Activated B cell treated with CpG ODN at 0.5 μM for 24 hours (primary cell): ENCODE measurements at regions not wholly inside any gene's neighbourhood (a gene's known extent, or its start where the extent isn't known, plus 50 kb on each side); places are given as distances from the start of the nearest gene placed in this dataset.

Experiments
- ATAC-seq: fragments of 200-7000 bp; cut with Tn5 transposase; one replicate; pipeline ENCODE4 v1.10.0; 2021; ENCODE audit warnings: low read depth, mild to moderate bottlenecking, moderate library complexity
- CTCF ChIA-PET: fragments of 350-600 bp; sonication (Branson Sonifier 250); formaldehyde crosslinking; loops from one replicate; lab custom pipeline; 2021; ENCODE audit warnings: antibody characterized with exemption; lab: Charles Lee
- POLR2A ChIA-PET: fragments of 350-600 bp; sonication (Branson Sonifier 250); formaldehyde crosslinking; loops from one replicate; lab custom pipeline; 2021; ENCODE audit warnings: antibody characterized with exemption; lab: Charles Lee
- DNase-seq: peaks from one replicate; pipeline ENCODE4 v3.0.0; 2022
- H3K27ac Mint-ChIP-seq: one replicate; pipeline ENCODE4 v1.8.0; 2020; ENCODE audit warnings: mixed read lengths
- H3K27me3 Mint-ChIP-seq: one replicate; pipeline ENCODE4 v1.8.0; 2021; ENCODE audit warnings: mixed read lengths
- H3K36me3 Mint-ChIP-seq: one replicate; pipeline ENCODE4 v1.8.0; 2021; ENCODE audit warnings: low read depth, mixed read lengths
- H3K4me1 Mint-ChIP-seq: one replicate; pipeline ENCODE4 v1.8.0; 2021; ENCODE audit warnings: mixed read lengths
- H3K4me3 Mint-ChIP-seq: one replicate; pipeline ENCODE4 v1.8.0; 2020; ENCODE audit warnings: mild to moderate bottlenecking, mixed read lengths
- H3K9me3 Mint-ChIP-seq: one replicate; pipeline ENCODE4 v1.8.0; 2020; ENCODE audit warnings: mixed read lengths
- CTCF ChIP-seq: fragments of 200-600 bp; IDR thresholded peaks from one replicate; pipeline ENCODE4 v1.8.0; 2022; ENCODE audit warnings: antibody characterized with exemption, mild to moderate bottlenecking
- intact Hi-C: fragments of 100-400 bp; cut with micrococcal nuclease; formaldehyde crosslinking; loops from one replicate; pipeline ENCODE4 v1.15.1; 2024

DNA sequence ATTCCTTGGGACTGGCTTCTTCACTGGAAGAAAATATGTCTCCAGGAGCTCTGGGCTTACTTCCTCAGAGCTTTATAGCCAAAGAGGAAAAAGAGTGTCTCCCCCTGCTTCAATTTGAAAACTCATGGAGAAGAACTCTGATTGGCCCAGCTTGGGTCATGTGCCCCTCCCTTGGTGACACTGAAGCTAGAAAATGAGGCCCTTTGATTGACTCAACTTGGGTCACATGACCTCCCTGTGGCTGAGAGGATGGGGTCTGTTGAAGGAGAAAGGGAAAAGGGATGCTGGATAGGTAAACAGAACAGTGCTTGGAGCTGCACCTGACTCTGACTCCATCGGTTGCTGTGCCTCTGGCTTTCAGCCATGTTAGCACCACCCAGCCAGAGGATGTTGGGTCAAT lies 70.6 kb upstream of the KSR1 start:
- ChIA-PET POLR2A (interaction anchor here (0.8 kb wide), 1 partner anchor 180 kb away, joined by 3 read pairs; no protein-coding TSS in a partner anchor), CTCF (interaction anchor here (0.9 to 2.2 kb wide), 3 partner anchors 149 to 214 kb away, joined by 3 to 6 read pairs (median 5); no protein-coding TSS in a partner anchor)
- Mint-ChIP-seq H3K27ac (no peak overlapping the region), H3K4me3 (no peak overlapping the region), H3K4me1 (peaks cover 10% of the 10 kb centered on the region), H3K9me3 (no peaks in the 10 kb centered on the region), H3K27me3 (peaks cover 3% of the 10 kb centered on the region), H3K36me3 (no peaks in the 10 kb centered on the region)
- DNase-seq (no peak), ATAC-seq (no peak)
- intact Hi-C loops, result no loop called here
- no peak for TF ChIP-seq CTCF

GRCh38 chr17:27386206-27387075 lies 69.8 kb upstream of the KSR1 start:
- TF ChIP-seq CTCF, result no peak
- Mint-ChIP-seq H3K27me3 (no peaks in the 10 kb centered on the region), H3K27ac (no peak overlapping the region), H3K9me3 (no peaks in the 10 kb centered on the region), H3K36me3 (no peaks in the 10 kb centered on the region), H3K4me3 (no peak overlapping the region), H3K4me1 (peaks cover 4% of the 10 kb centered on the region)
- no peak for ATAC-seq
- intact Hi-C loops, result no loop called here
- DNase-seq, result no peak
- CTCF ChIA-PET, result no interaction called here
- POLR2A ChIA-PET, result no interaction called here

GRCh38 chr17:27389542-27390140 lies 66.6 kb upstream of the KSR1 start:
- H3K4me1 Mint-ChIP-seq, result peaks cover 4% of the 10 kb centered on the region
- ChIA-PET CTCF (no interaction called here), POLR2A (no interaction called here)
- intact Hi-C loops, result loop anchor here (2.0 kb wide), 1 partner anchor 153 kb away; no protein-coding TSS in a partner anchor
- no peak for TF ChIP-seq CTCF
- ATAC-seq (no peak), DNase-seq (no peak)
- no peaks in the 10 kb centered on the region for H3K36me3 Mint-ChIP-seq
- H3K4me3 Mint-ChIP-seq, result no peak overlapping the region
- H3K9me3 Mint-ChIP-seq, result no peaks in the 10 kb centered on the region
- H3K27me3 Mint-ChIP-seq, result peaks cover 3% of the 10 kb centered on the region
- H3K27ac Mint-ChIP-seq, result no peak overlapping the region

GRCh38 chr17:27390540-27390939 lies 65.7 kb upstream of the KSR1 start:
- Mint-ChIP-seq H3K4me3 (no peak overlapping the region), H3K36me3 (no peaks in the 10 kb centered on the region), H3K27ac (no peak overlapping the region), H3K9me3 (no peaks in the 10 kb centered on the region), H3K4me1 (peaks cover 4% of the 10 kb centered on the region), H3K27me3 (peaks cover 11% of the 10 kb centered on the region)
- ChIA-PET CTCF (no interaction called here), POLR2A (no interaction called here)
- ATAC-seq (no peak), DNase-seq (no peak)
- no peak for TF ChIP-seq CTCF
- intact Hi-C loops, result no loop called here

GRCh38 chr17:27391427-27391826 lies 64.8 kb upstream of the KSR1 start:
- TF ChIP-seq CTCF, result no peak
- Mint-ChIP-seq H3K9me3 (no peaks in the 10 kb centered on the region), H3K27ac (no peak overlapping the region), H3K4me1 (peaks cover 4% of the 10 kb centered on the region), H3K27me3 (peaks cover 14% of the 10 kb centered on the region), H3K4me3 (no peak overlapping the region), H3K36me3 (no peaks in the 10 kb centered on the region)
- ChIA-PET CTCF (no interaction called here), POLR2A (no interaction called here)
- ATAC-seq (no peak), DNase-seq (no peak)
- intact Hi-C loops, result no loop called here
